Smooth muscle cell (in vitro differentiated cells): ENCODE measurements at regions not wholly inside any gene's neighbourhood (a gene's known extent, or its start where the extent isn't known, plus 50 kb on each side); places are given as distances from the start of the nearest gene placed in this dataset.

ENCODE experiments used
- DNase-seq: peaks from one replicate; lab custom pipeline; 2025; ENCODE audit not compliant: unreplicated experiment; lab: John Stamatoyannopoulos, UW
- H2AFZ ChIP-seq: fragments of 200-600 bp; sonication (generic); 2 replicates; pipeline ENCODE4 v1.6.0; 2016; ENCODE audit warnings: antibody characterized with exemption, low read depth, mild to moderate bottlenecking
- H3F3A ChIP-seq: fragments of 200-600 bp; sonication (generic); 2 replicates; pipeline ENCODE4 v1.6.0; 2017; ENCODE audit warnings: antibody characterized with exemption, low read depth
- H3K27ac ChIP-seq: fragments of 200-600 bp; sonication (generic); 2 replicates; pipeline ENCODE4 v1.5.1; 2016; ENCODE audit warnings: low read depth, mild to moderate bottlenecking
- H3K27me3 ChIP-seq: fragments of 200-600 bp; sonication (generic); 2 replicates; pipeline ENCODE4 v1.6.1; 2016; ENCODE audit warnings: low read depth, mild to moderate bottlenecking
- H3K36me3 ChIP-seq: fragments of 200-600 bp; sonication (generic); 2 replicates; pipeline ENCODE4 v1.5.1; 2016; ENCODE audit warnings: low read depth
- H3K4me1 ChIP-seq: fragments of 200-600 bp; sonication (generic); 2 replicates; pipeline ENCODE4 v1.5.1; 2016; ENCODE audit warnings: low read depth
- H3K4me2 ChIP-seq: fragments of 200-600 bp; sonication (generic); 2 replicates; pipeline ENCODE4 v1.6.0; 2016; ENCODE audit warnings: mild to moderate bottlenecking
- H3K4me3 ChIP-seq: fragments of 200-600 bp; sonication (generic); 2 replicates; pipeline ENCODE4 v1.5.1; 2016; ENCODE audit warnings: mild to moderate bottlenecking
- H3K79me2 ChIP-seq: fragments of 200-600 bp; sonication (generic); 2 replicates; pipeline ENCODE4 v1.6.0; 2016; ENCODE audit warnings: low read depth, mild to moderate bottlenecking
- H3K9ac ChIP-seq: fragments of 200-600 bp; sonication (generic); 2 replicates; pipeline ENCODE4 v1.6.0; 2016; ENCODE audit warnings: low read depth
- H3K9me3 ChIP-seq: fragments of 200-600 bp; sonication (generic); replicated peaks from 2 replicates; pipeline ENCODE4 v1.5.1; 2016; ENCODE audit warnings: low read depth
- H4K20me1 ChIP-seq: fragments of 200-600 bp; sonication (generic); 2 replicates; pipeline ENCODE4 v1.6.0; 2016; ENCODE audit warnings: low read depth
- WGBS: methylation state at CpG from one replicate; pipeline ENCODE4 v1.1.7; 2016; ENCODE audit warnings: low lambda C conversion rate; 5-methylcytosine and 5-hydroxymethylcytosine counted together
- TF ChIP-seq, protein P1 (sequence below): fragments of 200-600 bp; sonication (generic); IDR thresholded peaks from 2 replicates; pipeline ENCODE4 v1.5.1; 2017; ENCODE audit warnings: borderline replicate concordance, mild to moderate bottlenecking, antibody characterized with exemption; ENCODE audit not compliant: insufficient read depth, poor library complexity, severe bottlenecking

- 84% methylated on average over 1 of the region's 1 CpG for WGBS
- DNase-seq, result no peak
- Histone ChIP-seq H3K9ac (no peak overlapping the region), H3K27ac (no peak overlapping the region), H4K20me1 (no peaks in the 10 kb centered on the region), H3K4me2 (no peak overlapping the region), H3K4me1 (no peaks in the 10 kb centered on the region), H3K79me2 (no peaks in the 10 kb centered on the region), H3K27me3 (no peaks in the 10 kb centered on the region), H3K36me3 (no peaks in the 10 kb centered on the region), H3F3A (no peaks in the 10 kb centered on the region), H3K9me3 (no peaks in the 10 kb centered on the region), H3K4me3 (no peak overlapping the region), H2AFZ (no peak overlapping the region)
- TF ChIP-seq, protein P1, sequence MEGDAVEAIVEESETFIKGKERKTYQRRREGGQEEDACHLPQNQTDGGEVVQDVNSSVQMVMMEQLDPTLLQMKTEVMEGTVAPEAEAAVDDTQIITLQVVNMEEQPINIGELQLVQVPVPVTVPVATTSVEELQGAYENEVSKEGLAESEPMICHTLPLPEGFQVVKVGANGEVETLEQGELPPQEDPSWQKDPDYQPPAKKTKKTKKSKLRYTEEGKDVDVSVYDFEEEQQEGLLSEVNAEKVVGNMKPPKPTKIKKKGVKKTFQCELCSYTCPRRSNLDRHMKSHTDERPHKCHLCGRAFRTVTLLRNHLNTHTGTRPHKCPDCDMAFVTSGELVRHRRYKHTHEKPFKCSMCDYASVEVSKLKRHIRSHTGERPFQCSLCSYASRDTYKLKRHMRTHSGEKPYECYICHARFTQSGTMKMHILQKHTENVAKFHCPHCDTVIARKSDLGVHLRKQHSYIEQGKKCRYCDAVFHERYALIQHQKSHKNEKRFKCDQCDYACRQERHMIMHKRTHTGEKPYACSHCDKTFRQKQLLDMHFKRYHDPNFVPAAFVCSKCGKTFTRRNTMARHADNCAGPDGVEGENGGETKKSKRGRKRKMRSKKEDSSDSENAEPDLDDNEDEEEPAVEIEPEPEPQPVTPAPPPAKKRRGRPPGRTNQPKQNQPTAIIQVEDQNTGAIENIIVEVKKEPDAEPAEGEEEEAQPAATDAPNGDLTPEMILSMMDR, result no peak
These were observed 226.0 kb upstream of the PTGER4 start for GRCh38 chr5:40453689-40454088.

DNA sequence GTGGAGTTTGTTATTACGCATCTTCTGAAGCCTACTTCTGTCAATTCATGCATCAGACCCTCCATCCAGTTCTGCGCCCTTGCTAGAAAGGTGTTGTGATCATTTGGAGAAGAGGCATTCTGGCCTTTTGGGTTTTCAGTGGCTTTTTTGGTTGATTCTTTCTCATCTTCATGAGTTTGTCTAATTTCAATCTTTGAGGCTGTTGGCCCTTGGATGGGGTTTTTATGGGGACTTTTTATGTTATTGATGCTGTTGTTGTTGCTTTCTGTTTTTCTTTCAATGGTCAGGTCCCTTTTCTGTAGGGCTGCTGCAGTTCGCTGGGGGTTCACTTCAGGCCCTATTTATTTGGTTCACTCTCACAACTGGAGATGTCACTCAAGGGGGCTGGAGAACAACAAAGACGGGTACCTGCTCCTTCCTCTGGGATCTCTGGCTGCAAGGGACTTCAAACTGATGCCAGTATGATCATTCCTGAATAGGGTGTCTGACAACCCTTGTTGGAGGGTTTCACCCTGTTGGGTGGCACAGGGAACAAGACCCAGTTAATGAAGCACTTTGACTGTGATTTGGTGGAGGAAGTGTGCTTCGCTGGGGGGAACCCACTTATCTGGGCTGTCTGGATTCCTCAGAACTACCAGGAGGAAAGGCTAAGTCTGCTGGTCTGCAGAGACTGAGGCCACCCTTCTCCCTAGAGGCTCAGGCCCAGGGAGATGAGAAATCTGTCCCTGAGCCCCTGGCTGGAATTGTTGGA is 226.7 kb upstream of the PTGER4 start:
- Histone ChIP-seq H3K36me3 (no peaks in the 10 kb centered on the region), H2AFZ (no peak overlapping the region), H3K27ac (no peak overlapping the region), H3K4me2 (no peak overlapping the region), H3K4me3 (no peak overlapping the region), H3K9ac (no peak overlapping the region), H4K20me1 (no peaks in the 10 kb centered on the region), H3K4me1 (no peaks in the 10 kb centered on the region), H3F3A (no peaks in the 10 kb centered on the region), H3K27me3 (no peaks in the 10 kb centered on the region), H3K79me2 (no peaks in the 10 kb centered on the region), H3K9me3 (no peaks in the 10 kb centered on the region)
- DNase-seq, result no peak
- WGBS, result 78% methylated on average over 5 of the region's 5 CpGs
- TF ChIP-seq, protein P1, result no peak

GRCh38 chr5:40447438-40447837 is 232.3 kb upstream of the PTGER4 start:
- H4K20me1 ChIP-seq, result no peaks in the 10 kb centered on the region
- peak overlapping the region; percentile 59 for H3K27ac ChIP-seq
- H3K79me2 ChIP-seq, result no peaks in the 10 kb centered on the region
- no peak for DNase-seq
- no peak overlapping the region for H3K9ac ChIP-seq
- H3K4me1 ChIP-seq, result no peaks in the 10 kb centered on the region
- H3K27me3 ChIP-seq, result no peaks in the 10 kb centered on the region
- WGBS, result 41% methylated on average over 1 of the region's 1 CpG
- no peak overlapping the region for H2AFZ ChIP-seq
- H3K9me3 ChIP-seq, result no peaks in the 10 kb centered on the region
- no peak overlapping the region for H3K4me2 ChIP-seq
- TF ChIP-seq, protein P1, result no peak
- H3F3A ChIP-seq, result no peaks in the 10 kb centered on the region
- no peaks in the 10 kb centered on the region for H3K36me3 ChIP-seq
- H3K4me3 ChIP-seq, result no peak overlapping the region

- DNase-seq, result no peak
- no peaks in the 10 kb centered on the region for H3K27me3 ChIP-seq
- H2AFZ ChIP-seq, result no peak overlapping the region
- 35% methylated on average over 1 of the region's 1 CpG for WGBS
- H3K4me3 ChIP-seq, result no peak overlapping the region
- H3K79me2 ChIP-seq, result no peaks in the 10 kb centered on the region
- peak overlapping the region; percentile 59 for H3K27ac ChIP-seq
- H3K4me1 ChIP-seq, result no peaks in the 10 kb centered on the region
- H3K4me2 ChIP-seq, result no peak overlapping the region
- TF ChIP-seq, protein P1, result no peak
- no peaks in the 10 kb centered on the region for H3K9me3 ChIP-seq
- no peaks in the 10 kb centered on the region for H3F3A ChIP-seq
- no peaks in the 10 kb centered on the region for H4K20me1 ChIP-seq
- H3K36me3 ChIP-seq, result no peaks in the 10 kb centered on the region
- H3K9ac ChIP-seq, result no peak overlapping the region
These were observed 232.8 kb upstream of the PTGER4 start for GRCh38 chr5:40446910-40447309.
